Muscle layer of duodenum (tissue), 2 donors: ENCODE measurements at regions not wholly inside any gene's neighbourhood (a gene's known extent, or its start where the extent isn't known, plus 50 kb on each side); places are given as distances from the start of the nearest gene placed in this dataset.
"Not testable (repeated sequence)": the region's sequence is repeated elsewhere in the genome, so short reads cannot be mapped to it uniquely, and the experiment has no call there.

ENCODE experiments used
- H3K27ac ChIP-seq: one replicate; pipeline ENCODE4 v1.7.0; 2013; ENCODE audit warnings: mild to moderate bottlenecking, low read length
- H3K27me3 ChIP-seq: one replicate; pipeline ENCODE4 v1.7.0; 2013; ENCODE audit warnings: low read depth, mild to moderate bottlenecking, control low read depth, low read length
- H3K36me3 ChIP-seq, 2 donors: one replicate each; pipeline ENCODE4 v1.7.0; 2013; ENCODE audit warnings: low read length in 2 of 2, control low read depth in 1 of 2, mild to moderate bottlenecking in 1 of 2; ENCODE audit not compliant: insufficient read depth in 2 of 2, control insufficient read depth in 1 of 2
- H3K4me1 ChIP-seq, 2 donors: one replicate each; pipeline ENCODE4 v1.7.0; 2013; ENCODE audit warnings: low read length in 2 of 2, mild to moderate bottlenecking in 2 of 2, control low read depth in 1 of 2, moderate library complexity in 1 of 2; ENCODE audit not compliant: insufficient read depth in 2 of 2, control insufficient read depth in 1 of 2
- H3K4me3 ChIP-seq, 2 donors: one replicate each; pipeline ENCODE4 v1.7.0; 2013; ENCODE audit warnings: low read length in 2 of 2, low read depth in 1 of 2, mild to moderate bottlenecking in 1 of 2
- H3K9me3 ChIP-seq, 2 donors: one replicate each; pipeline ENCODE4 v1.7.0; 2013; ENCODE audit warnings: low read length in 2 of 2, control low read depth in 1 of 2, mild to moderate bottlenecking in 1 of 2; ENCODE audit not compliant: control insufficient read depth in 1 of 2
- donor health status: healthy.

GRCh38 chr16:88184053-88184452 is 198.7 kb upstream of the ZNF469 start:
- H3K36me3 ChIP-seq, H3K4me3 ChIP-seq, H3K4me1 ChIP-seq, H3K27me3 ChIP-seq, H3K27ac ChIP-seq, H3K9me3 ChIP-seq: not testable (repeated sequence)

DNA sequence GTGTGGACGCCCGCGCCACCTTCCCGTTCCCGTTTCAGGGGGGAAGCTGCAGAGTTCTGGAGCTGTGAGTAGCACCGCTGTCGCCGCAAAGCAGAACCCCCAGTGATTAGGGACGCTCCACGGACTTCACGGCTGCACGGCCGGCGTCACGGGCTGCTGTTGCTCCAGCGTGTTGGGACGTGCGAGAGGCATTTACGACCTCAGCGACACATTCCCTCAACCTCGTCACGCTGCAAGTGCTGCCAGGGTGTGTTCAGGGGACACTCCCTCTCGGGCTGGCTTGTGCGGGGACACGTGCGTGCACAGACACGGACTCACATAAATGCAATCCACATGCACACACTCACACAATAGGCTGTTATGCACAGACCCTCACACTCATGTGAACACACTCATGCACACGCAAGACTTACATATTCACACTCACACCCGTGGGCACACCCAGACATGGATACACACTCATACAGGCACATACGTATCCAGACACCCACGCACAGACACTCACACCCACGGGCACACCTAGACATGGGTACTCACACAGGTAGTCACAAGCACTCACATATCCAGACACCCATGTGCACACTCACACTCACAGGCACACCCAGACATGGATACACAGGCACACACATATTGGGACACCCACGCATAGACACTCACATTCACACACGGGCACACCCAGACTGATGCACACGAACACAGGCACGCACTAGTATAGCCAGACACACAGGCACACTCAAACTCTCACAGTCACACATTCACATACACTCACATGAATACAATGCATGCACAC is 198.0 kb upstream of the ZNF469 start:
- H3K27me3 ChIP-seq, H3K4me3 ChIP-seq, H3K4me1 ChIP-seq, H3K27ac ChIP-seq, H3K36me3 ChIP-seq, H3K9me3 ChIP-seq: not testable (repeated sequence)

DNA sequence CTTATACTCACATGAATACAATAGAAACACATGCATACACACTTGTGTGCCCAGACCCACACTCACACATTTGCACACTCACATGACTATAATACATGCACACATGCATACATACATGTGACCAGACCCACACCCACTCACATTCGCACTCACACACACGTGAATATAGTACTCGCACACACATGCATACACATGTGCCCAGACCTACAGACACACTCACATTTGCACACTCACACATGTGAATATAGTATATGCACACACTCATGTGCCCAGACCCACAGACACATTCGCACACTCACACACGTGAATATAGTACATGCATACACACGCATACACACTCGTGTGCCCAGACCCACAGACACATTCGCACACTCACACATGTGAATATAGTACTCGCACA is 197.4 kb upstream of the ZNF469 start:
- H3K4me1 ChIP-seq, H3K27me3 ChIP-seq, H3K4me3 ChIP-seq, H3K9me3 ChIP-seq, H3K27ac ChIP-seq, H3K36me3 ChIP-seq: not testable (repeated sequence)

- H3K36me3 ChIP-seq, H3K4me1 ChIP-seq, H3K27me3 ChIP-seq, H3K27ac ChIP-seq, H3K9me3 ChIP-seq: not testable (repeated sequence)
- peak overlapping the region in 1 of 2 donors; percentile 35 for H3K4me3 ChIP-seq
Observed at GRCh38 chr16:88185976-88186888, 196.5 kb upstream of the ZNF469 start.

DNA sequence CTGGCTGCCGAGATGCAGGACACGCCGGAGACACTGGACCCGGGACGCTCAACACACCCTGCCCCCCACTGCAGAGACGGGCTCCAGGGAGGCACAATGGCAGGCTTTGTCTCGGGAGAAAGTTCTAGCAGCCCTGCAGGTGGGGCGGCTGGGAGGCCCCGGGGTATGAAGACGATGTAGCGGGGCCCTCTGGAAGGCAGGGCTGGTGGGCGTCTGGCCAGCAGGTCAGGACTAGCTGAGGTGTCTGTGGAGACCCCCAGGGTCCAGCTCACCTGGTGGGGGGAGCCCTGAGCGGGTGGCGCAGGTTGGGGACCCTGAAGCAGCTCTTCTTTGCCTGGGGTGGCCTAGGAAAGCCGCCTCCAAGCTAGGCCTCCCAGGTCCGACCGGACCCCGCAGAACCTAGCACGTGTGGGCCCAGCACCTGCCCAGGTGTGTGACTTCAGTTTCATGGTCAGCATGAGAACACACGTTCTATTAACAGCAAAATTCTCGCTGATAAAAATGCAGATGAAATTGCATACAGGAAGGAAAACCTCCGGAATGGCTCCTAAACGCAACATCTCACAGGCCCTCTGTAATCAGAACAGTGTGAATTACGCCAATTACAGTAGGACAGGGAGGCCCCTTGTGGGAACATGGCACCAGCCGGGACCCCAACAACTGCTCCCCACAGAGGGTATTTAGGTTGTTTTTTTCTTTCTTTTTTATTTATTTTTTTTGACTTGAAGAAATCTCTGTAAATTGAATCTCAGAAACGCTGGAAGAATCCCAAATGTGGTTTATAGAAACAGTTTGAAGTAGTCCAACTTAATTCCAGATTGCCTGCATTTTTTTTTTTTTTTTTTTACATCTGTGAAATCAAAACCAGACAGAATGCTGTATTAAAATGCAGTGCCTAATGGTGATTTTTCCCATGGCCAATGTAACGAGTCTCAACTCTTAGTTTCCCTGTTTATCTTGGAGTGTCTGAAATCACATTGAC is 195.6 kb upstream of the ZNF469 start:
- not testable (repeated sequence) for H3K27ac ChIP-seq, H3K9me3 ChIP-seq, H3K4me3 ChIP-seq, H3K36me3 ChIP-seq, H3K4me1 ChIP-seq, H3K27me3 ChIP-seq

GRCh38 chr16:88188171-88188895 is 194.4 kb upstream of the ZNF469 start:
- H3K9me3 ChIP-seq, H3K4me1 ChIP-seq, H3K36me3 ChIP-seq, H3K27me3 ChIP-seq, H3K4me3 ChIP-seq, H3K27ac ChIP-seq: not testable (repeated sequence)

DNA sequence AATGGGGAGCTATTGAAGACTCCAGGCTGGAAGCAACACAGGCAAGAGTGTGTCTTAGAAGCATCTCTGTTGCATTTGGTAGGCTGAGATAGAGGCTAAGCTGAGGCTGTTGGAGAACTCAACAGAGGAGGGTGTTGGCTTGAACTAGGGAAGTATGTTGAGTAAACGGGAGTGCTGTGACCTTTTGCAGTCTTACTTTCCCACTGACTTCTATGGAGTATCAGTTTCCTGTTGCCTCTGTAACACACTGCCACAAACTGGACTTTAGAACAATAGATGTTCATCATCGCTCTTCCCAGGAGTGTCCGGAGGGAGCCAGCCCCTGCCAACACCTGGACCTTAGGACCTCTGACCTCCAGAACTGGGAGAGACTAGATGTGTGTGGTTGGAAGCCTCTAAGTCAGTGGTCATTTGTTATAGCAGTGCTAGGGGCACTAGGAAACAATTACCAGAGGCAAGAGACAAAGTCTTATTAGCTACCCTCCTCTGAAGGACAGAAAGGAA is 192.1 kb upstream of the ZNF469 start:
- H3K4me3 ChIP-seq, H3K4me1 ChIP-seq, H3K27me3 ChIP-seq, H3K9me3 ChIP-seq, H3K27ac ChIP-seq, H3K36me3 ChIP-seq: not testable (repeated sequence)

- not testable (repeated sequence) for H3K4me3 ChIP-seq, H3K27ac ChIP-seq, H3K9me3 ChIP-seq, H3K27me3 ChIP-seq, H3K4me1 ChIP-seq, H3K36me3 ChIP-seq
Observed at GRCh38 chr16:88191168-88191567, 191.6 kb upstream of the ZNF469 start.

GRCh38 chr16:88192601-88193000 is 190.2 kb upstream of the ZNF469 start:
- Histone ChIP-seq H3K27ac (no peak overlapping the region), H3K9me3 (peaks cover 0 to 2% of the 10 kb centered on the region in 2 donors), H3K36me3 (no peaks in the 10 kb centered on the region), H3K4me1 (no peaks in the 10 kb centered on the region), H3K27me3 (no peaks in the 10 kb centered on the region), H3K4me3 (no peak overlapping the region)

DNA sequence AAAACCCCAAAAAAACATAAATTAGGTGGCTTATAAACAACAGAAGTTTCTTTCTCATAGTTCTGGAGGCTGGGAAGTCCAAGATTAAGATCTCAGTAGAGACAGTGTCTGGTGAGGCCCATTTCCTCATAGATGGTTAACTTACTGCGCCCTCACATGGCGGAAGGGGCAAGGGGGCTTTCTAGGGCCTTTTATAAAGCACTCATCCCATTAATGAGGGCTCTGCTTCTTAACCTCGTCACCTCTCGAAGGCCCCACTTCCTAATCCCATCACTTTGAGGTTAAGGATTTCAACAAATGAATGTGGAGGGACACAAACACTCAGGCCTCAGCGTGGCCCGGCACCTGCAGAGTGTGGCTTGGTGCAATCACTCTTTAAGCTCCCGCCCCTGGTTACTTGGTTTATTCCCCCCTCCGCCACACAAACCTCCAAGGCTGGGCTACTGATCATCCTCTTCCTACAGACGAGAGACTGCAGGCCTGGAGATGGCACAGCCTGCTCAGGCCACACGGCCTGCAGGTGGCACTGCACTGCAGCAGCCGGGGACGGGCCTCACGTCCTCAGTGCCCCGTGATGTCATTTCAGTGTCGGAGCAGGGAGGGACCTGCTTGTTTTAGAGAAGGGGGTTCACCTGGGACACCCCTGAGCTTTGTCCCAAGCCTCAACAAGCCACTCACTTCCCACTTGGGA is 188.9 kb upstream of the ZNF469 start:
- not testable (repeated sequence) for H3K36me3 ChIP-seq, H3K9me3 ChIP-seq, H3K27me3 ChIP-seq, H3K27ac ChIP-seq, H3K4me3 ChIP-seq, H3K4me1 ChIP-seq
